NCI-H524 (cell line): ENCODE measurements at regions not wholly inside any gene's neighbourhood (a gene's known extent, or its start where the extent isn't known, plus 50 kb on each side); places are given as distances from the start of the nearest gene placed in this dataset.
A peak's percentile ranks its signal among the peaks of the same experiment; 100 is the strongest.

Experiments
- DNase-seq, 2 experiments: peaks; one replicate each; lab custom pipeline; 2025; lab: John Stamatoyannopoulos, UW

DNA sequence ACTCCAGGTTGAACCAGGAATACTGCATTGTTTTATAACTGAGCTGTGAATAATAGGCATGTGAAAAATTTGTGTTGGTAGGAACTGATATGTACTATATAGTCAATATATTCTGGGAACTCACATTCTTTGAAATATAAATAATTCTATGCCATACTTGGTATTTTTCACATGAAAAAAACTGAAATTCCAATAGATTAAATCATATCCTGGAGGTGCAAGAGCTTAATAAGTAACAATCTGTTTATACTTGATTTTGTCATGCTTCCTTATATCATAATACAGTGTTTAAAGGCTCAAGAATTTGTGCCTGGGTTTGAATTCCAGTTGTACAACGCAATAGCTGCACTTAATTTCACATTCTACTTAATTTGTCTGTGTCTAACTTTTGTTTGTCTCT is 387.0 kb downstream of the USP25 start:
- DNase-seq, result no peak

DNA sequence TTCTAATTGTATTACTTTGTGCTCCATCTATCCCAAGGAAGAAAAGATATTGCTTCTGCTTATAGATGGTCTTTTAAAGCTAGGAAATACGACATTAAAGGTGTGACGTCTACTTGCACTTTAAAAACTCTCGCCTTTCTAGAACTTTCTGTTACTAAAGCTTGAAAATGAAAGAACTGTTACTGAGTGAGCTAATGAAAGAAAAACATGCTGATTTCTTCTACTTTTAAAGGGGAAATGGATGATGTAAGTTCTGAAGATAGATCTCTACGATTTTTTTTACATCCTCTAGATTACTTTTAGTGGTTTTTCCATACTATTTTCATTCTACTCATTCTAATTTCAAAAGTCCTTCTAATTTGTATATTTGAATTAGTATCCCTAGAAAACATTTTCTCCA is 387.5 kb downstream of the USP25 start:
- no peak for DNase-seq

DNA sequence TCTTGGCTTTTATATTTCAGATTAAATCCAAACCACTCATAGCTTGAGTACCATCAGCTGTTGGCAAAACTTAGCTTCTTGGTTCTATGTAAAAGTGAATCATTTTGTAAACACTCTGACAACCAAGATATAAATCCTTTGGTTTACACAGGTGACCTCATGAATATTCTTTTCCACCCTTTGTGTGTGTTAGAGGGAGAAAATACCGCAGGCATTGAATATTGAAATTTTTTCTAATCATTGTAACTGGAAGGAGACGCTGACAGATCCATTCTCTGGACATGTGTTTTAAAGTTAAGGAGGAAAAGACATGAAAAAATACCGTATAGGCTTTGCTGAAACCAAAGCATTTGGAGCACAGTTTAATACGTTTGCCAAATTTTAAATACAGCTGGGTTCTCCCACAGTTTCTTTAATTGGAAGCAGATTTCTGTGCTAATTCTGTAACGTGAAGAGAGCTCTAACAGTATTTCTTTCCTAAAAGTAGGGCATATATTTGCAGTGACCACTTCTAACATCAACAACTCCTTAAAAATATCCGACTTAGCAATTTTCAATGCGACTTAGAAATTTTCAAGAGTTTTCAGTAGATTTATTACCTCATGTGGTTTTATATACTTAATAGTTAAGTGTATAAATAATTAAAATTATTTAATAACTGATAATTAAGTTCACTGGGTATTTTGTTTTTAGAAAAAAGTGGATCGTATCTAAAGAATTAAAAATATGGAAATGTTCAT is 388.2 kb downstream of the USP25 start:
- no peak for DNase-seq

DNA sequence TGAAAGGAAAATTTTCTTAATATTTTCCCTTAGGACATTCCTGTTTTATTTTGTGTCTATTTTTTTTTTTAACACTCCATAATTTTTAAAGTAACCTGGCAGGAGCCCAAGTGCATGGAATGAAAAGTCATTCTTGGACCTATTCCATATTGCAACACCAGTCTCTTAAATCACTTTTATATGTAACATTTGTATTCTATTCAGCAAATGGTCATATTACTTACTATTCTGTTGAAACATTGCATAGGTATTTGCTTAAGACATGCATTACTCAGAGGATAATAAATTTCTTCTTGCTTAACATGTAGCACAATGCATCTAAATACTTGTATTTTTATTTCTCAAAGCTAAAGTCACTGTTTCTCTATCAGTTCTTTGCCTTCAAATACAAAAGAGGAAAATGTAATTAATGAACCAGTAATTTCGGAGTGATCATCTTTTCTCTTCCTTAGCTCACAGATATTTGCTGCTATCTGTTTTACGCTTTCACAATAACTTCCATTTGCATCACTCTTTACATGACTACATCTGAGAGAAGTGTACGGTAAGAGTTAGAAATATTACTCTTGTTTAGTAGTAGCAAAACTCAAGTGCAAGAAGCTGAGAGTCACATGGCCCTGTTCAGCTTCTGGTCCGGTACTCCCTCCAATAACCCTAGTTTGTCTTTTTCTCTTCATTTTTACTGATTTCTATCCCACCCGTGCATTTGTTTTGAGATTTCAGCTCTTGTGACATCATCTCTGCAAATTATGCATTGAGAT is 394.8 kb downstream of the USP25 start:
- no peak for DNase-seq

DNA sequence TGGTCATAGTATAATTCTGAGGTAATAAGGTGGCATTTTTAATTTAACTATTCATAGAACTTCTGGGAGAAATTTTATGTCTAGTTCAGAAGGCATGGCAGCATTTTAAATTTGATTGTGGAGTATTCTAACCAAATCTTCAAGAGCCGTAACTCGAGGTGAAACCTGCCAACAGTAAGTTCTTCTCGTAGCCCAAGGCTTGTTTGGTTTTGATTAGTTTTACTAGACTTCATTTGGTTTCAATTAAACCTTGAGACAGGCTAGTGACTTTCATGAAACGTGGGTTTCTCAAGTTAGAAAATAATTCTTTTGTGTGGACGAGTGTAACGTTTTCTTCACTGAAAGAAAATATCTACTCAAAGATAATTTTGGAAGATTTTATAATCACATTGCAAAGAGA is 395.5 kb downstream of the USP25 start:
- DNase-seq, result no peak

DNA sequence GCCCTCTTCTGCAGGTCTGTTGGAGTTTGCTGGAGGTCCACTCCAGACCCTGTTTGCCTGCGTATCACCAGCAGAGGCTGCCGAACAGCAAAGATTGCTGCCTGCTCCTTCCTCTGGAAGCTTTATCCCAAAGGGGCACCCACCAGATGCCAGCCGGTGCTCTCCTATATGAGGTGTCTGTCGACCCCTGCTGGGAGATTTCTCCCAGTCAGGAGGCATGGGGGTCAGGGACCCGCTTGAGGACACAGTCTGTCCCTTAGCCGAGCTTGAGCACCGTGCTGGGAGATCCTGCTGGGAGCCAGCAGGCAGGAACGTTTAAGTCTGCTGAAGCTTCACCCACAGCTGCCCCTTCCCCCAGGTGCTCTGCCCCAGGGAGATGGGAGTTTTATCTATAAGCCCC is 402.7 kb downstream of the USP25 start:
- peak in 1 of 2 experiments; percentile 4 for DNase-seq

DNA sequence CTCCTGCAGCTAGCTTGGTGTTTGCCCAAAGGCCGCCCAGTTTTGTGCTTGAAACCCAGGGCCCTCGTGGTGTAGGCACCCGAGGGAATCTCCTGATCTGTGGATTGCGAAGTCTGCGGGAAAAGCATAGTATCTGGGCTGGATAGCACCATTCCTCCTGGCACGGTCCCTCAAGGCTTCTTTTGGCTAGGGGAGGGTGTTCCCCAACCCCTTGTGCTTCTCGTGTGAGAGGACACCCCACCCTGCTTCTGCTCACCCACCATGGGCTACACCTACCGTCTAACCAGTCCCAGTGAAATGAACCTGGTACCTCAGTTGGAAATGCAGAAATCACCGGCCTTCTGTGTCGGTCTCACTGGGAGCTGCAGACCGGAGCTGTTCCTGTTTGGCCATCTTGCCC is 403.5 kb downstream of the USP25 start:
- DNase-seq, result no peak

DNA sequence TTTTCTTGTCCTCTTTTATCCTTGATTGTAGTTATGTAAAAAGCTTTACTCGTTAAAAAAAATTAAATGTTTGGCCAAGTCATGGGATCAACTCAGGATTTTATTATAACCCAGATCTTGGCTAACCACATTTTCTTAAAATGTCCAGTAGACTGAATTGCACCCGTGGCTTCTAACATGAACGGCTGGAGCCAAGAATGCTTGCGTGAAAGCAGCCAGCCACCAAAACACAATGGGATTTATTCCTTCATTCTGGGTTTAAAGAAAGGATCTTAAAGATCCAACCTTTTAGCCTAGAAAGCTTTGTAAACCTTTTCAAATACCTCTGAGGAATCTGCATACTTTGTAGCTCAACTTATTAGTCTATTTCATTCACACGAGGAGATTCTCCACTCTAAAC is 404.4 kb downstream of the USP25 start:
- no peak for DNase-seq

DNA sequence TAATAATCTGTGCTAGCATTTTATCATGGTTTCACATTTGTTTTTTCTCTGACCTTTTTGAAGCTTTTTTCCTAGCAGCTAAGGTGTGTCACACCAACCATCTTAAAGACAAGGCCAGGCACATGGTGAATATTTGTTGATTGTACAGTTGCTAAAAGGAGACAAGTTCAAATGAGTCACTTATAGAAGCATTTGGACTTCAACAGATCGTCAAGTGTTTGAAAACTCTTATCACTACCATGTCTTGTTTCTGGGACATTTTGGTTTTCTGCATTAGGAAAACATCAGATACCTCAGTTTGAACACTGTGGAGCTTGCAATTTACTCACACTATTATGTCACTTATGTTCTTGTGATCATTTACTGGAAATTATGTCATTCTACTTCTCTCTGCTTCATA is 407.3 kb downstream of the USP25 start:
- DNase-seq, result no peak

DNA sequence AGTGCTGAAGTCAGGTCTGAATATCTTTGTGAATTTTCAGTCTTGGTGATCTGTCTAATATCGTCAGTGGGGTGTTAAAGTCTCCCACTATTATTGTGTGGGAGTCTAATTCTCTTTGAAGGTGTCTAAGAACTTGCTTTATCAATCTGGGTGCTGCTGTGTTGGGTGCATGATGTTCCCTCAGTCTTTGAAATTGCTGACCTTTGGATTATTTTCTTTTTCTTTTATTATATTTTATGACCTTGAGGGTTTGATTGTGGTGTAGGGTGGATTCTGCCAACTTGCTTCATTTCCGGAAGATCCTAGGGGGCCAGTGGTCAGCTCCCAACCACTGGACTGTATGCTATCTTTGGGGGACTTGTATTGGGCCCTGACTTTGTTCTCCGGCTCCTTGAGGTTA is 415.3 kb downstream of the USP25 start:
- no peak for DNase-seq

DNA sequence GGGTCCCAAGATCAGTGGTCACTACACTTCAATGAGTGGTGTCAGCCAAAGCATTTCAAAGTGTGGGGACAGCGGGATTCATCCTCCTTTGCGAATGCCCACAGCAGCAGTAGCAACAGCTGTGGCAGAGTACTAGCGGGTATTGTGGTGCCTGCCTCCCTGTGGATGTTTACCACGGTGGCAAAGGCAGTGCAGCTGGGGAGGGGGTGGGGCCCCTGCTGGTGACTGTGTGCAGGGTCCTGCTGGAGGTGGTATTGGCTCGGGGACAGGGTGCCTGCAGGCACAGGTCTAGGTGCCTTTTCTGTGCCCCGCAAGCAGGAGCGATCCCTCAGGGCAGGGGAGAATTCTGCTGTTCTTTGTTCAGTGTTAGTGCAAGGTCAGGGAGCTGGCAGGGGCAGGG is 415.7 kb downstream of the USP25 start:
- no peak for DNase-seq

DNA sequence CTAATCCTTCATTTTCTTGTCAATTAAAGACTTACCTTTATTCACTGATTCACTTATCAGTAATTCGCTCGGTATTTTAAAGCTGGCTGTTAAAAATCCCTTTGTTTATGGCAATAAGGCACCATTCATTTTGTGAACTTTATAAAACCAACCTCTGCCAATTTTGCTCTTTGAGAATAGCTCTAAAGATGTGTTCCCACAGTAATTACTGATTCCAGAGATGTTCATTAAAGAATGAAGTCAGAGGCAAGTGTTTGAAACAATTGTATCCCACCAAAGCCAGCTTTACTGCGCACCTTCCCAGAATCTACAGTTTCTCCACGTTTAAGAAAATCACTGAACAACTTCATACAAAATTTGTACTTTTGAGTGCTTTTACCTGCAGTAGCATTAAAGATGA is 424.5 kb downstream of the USP25 start:
- DNase-seq, result no peak

DNA sequence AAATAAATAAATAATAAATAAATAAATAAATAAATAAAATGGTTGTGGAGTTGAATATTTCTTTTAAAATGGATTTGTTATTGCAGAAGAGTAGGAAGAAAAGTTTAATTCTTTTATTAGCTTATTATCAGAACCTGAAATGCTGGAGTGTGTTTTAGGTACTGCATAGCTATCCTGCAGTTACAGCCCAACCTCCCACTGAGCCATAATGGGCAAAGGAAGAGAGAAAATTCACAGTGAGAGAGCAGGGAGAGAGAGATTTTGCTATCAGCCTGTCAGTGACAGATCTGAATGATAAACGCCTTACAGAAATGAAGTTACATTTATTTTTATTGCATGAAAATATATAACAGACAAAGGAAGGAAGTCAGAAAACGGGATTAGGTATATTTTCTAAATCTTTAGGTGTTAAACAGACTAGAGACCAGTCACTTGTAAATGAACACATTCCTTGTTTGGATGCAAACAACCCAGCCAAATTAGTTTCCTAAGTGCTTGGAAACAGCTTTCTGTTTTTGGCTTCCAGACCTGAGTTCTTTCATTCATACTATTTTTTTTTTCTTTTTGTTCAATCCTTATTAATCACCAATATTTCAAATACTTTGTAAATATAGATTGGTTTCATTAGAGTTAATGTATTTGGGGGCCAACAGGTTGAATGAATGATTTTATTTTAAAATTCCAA is 425.3 kb downstream of the USP25 start:
- DNase-seq, result no peak

DNA sequence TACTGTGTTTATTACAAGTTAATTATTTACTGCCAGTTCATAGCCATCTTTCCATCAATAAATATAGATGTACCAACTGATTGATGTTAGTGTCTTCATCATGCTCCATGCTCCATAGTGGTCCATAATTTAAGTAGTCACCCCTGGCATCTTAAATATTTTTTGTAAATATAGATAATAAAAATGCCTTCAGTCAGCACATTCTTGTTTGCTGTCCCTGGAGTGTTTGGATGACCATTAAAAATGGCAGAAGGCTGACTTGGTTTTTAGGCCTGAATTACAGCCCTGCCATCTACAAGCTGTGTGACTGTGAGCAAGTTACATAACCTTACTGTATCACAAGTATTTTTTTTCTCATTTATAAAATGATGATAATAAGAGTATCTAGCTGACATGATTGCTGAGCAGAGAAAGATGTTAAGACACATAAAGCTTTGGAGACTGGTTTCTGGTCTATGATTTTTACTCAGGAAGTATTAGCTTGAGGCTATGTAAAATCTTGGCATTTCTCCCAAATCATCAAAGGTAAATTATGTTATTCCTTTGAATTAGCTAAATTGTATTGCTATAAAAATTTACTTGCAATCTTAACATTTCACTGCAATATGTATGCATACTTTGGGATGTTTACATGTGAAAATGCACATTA is 427.2 kb downstream of the USP25 start:
- no peak for DNase-seq

DNA sequence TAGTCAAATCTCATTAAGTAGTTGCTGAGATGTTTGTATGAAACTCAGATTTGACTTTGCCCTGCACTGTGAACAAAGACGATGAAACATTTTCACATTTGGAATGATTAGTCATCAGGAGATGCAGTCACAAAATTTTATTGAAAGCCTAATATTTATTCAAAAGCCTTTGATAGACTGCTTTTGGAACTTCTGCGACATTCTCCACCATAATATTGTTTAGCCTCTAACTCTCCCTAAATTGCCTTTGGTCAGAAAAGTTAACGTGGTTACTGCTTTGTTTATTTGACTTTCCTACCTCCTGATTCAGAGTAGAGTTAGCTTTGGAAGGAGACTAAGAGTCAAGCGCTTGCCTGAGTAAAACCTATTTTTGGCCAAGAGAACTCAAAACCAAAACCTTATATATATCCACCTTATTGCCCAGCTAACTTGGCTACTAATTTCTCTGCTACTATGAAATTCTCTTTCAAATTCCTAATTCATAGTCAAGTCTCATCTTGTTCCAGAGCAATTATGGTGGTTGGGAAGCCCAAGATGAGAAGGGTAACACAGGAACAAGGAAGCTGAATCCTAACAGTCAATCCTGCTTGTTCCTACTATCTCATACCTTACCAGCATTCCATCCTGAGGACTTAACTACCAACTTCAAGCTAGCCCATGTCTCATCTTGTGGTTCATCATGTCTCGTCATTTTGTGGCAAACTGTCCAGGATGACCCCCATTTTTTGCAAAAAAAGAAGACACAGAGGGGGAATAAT is 429.6 kb downstream of the USP25 start:
- no peak for DNase-seq

DNA sequence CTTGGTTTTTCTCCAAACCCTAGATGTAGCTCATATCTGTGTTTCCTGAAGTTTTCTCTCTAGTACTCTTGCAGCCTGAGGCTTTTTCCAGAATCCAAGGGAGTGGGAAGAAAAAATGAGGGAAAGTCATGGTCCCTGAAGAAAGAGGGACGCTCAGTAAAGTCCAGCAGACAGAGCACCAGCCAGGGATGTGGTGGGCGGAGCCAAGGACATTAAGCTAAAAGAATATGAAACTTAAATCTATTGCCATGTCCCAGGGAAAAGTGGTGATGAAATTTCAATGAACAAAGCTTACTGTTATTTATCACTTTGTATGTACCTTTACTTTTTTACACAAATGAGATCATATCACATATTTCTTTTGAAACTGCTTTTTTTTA is 430.2 kb downstream of the USP25 start:
- no peak for DNase-seq

DNA sequence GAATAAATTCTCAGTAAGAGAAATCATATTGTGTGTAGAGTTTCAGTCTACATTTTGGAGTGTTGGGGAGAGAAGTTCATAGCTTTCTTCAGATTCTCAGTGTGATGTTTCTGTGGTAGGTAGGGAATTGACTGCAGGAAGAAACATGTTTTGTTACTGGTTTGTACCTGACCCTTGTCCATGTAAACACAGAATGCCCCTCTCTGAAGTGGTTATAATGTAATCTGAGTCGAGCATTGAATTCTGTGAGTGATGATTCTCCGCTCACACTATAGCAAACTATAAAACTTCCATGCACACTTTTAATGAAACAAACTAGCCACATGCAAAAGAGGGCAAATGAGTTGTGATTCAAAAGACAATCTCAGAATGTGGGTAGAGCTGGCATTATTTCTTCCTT is 433.2 kb downstream of the USP25 start:
- DNase-seq, result no peak

DNA sequence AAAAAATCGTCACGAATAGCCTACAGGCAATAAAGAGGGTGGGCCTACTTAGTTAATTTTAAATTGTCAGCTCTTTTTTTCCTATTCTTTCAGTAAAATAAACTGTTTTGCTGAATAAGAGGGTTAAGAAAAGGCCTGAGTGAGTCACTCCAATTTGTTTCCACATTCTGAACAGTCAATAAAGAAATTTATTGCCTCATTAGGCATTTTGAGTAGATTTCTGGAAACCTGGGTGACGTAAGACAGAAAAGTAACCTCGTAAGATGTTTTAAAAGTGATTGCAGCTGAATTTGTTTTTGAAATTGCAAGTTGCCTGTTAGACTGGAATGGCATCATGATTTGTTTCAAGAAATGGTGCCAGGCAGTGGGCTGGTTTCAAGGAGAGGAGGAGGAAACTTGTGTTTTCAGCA is 439.3 kb downstream of the USP25 start:
- no peak for DNase-seq

DNA sequence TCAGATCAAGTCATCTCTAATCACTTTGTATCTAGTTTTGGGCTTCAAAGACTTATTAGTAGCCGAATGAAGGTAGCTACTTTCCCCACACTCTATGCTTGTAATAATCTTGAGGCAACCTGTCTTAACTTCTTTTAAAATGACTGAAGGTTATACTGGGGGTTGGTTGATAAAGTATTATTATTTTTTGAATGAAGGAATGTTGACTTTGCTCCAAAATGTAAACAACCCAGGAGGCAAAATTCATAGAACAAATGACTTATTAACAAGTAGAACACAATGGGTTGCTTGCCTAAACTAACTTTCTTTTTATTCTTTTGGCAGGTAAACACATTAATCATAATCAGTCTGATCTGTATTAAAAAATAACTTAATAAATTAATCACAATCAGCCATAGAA is 440.0 kb downstream of the USP25 start:
- no peak for DNase-seq

DNA sequence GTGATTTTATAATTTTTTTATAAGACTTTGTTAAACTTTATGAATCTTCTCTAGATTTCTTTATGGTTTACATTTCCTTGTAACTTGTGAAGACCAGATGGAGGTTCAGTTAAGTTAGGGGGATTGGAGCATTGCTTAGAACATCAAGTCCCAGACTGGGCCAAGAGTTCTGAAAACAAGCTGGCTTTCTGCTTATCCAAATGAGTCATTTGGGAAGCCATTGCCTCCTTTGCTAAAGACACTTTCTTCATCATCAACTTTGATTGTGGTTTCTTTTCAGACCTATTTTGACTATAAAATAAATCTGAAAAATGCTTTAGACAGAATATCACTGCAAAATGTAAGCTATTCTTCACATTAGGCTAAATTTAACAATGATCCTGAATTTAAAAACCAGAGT is 446.8 kb downstream of the USP25 start:
- DNase-seq, result no peak

DNA sequence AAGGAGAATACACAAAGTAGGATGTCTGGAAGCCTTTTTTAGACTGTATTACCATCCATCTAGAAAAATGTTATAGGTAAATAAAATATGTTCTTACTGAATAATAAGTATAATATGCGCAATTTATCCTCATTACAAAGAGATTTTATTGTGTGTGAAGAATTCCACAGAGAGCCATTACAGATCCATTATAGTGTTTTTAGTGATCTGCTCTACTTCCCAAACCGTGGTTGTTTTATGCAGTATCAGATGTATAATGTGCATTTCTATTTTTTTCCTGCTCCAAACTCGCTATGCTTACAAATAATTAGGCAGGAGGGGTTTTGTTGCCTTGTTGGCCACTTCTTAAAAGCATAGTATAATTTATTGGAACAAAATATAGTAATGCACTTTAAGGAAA is 447.8 kb downstream of the USP25 start:
- no peak for DNase-seq

DNA sequence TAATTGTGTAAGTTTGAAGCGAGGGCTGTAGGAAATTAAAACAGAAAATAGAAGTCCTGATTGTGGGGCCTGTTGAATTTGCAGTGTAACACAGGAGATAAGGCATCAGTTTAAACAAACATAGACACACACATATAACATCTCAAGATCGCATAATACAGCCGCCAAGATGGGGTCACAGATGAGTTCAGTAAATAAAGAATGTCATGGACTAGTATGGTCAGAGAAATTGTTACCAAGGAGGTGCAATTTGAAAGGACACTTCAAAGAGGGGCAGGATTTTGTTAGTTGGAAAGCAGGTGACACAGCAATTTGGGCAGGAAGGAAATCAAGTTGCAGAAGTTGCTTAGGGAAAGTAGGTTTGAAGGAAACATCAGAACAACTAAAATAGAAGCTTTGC is 450.0 kb downstream of the USP25 start:
- DNase-seq, result no peak
